Kidney epithelial cell (primary cell): ENCODE measurements at regions not wholly inside any gene's neighbourhood (a gene's known extent, or its start where the extent isn't known, plus 50 kb on each side); places are given as distances from the start of the nearest gene placed in this dataset.
A peak's percentile ranks its signal among the peaks of the same experiment; 100 is the strongest.

ENCODE experiments used
- DNase-seq: peaks from one replicate; pipeline ENCODE4 v3.0.0-alpha.2; 2010; ENCODE audit warnings: low read depth
- H3K27me3 ChIP-seq: 2 replicates; pipeline ENCODE4 v1.6.0; 2011; ENCODE audit warnings: low read length; ENCODE audit not compliant: control insufficient read depth, insufficient read depth
- H3K36me3 ChIP-seq: 2 replicates; pipeline ENCODE4 v1.5.1; 2011; ENCODE audit warnings: low read length; ENCODE audit not compliant: control insufficient read depth, insufficient read depth
- H3K4me3 ChIP-seq: 2 replicates; pipeline ENCODE4 v1.5.1; 2011; ENCODE audit warnings: low read depth, mild to moderate bottlenecking, control low read depth, low read length
- TF ChIP-seq, protein P1 (sequence below): IDR thresholded peaks from 2 replicates; pipeline ENCODE4 v1.5.1; 2011; ENCODE audit warnings: mild to moderate bottlenecking, moderate library complexity, low read length, control low read depth, inconsistent platforms; ENCODE audit not compliant: insufficient read depth, poor library complexity, severe bottlenecking

DNA sequence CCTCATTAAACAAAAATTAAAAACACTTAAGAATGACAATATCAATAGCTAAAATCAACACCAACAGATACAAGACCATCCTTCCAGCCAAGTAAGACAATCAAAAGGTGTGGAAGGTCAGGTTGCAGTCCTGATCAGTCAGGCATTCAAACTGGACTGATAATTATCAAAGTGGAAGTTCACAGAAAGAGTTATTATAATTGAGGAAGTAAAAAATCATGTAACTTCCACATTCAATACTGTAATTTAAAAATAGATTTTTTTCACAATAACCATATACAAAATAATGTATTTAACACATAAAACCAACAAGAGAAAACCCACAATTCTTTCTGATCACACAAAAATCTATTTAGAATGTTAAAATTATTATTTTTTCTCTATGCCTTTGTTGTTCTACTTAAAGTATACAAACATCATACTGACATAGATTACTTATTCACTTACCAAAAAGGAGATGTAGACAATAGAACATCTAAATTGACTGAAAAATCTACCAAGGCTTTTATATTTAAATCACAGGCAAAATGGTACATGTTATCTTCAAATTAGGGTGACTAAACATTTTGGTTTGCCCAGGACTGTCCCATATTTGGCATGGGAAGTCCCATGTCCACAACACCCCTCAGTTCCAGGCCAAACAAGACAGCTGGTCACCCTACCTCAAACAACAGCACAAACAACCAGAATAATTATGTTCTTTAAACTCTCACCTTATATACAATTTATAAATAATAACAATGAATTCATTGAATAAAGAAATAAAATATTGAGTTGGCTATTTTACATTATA, 142.5 kb upstream of the SLC24A2 start:
- TF ChIP-seq, protein P1, sequence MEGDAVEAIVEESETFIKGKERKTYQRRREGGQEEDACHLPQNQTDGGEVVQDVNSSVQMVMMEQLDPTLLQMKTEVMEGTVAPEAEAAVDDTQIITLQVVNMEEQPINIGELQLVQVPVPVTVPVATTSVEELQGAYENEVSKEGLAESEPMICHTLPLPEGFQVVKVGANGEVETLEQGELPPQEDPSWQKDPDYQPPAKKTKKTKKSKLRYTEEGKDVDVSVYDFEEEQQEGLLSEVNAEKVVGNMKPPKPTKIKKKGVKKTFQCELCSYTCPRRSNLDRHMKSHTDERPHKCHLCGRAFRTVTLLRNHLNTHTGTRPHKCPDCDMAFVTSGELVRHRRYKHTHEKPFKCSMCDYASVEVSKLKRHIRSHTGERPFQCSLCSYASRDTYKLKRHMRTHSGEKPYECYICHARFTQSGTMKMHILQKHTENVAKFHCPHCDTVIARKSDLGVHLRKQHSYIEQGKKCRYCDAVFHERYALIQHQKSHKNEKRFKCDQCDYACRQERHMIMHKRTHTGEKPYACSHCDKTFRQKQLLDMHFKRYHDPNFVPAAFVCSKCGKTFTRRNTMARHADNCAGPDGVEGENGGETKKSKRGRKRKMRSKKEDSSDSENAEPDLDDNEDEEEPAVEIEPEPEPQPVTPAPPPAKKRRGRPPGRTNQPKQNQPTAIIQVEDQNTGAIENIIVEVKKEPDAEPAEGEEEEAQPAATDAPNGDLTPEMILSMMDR: no peak
- no peak overlapping the region for H3K4me3 ChIP-seq
- H3K27me3 ChIP-seq: peaks cover 2% of the 10 kb centered on the region
- no peak for DNase-seq
- H3K36me3 ChIP-seq: no peaks in the 10 kb centered on the region

DNA sequence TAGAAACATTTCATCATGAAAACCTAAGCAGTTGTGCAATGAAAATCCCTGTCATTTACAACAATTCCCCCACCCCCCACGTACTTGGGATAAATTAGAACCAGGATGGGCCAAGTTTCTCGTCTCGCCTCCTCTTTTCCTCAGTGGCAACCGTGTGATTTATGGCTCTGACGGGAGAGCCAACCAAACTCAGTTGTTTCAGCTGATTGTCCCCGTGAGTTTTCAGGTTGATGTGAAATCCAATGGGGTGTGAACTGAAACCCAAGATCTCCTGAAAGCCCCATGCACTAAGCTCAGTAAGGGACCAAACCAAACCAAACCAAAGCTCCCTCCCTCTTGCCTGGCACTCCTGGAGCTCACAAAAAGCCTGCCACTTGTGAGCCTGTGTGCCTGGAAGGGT, 138.7 kb upstream of the SLC24A2 start:
- TF ChIP-seq, protein P1: no peak
- Histone ChIP-seq H3K36me3 (no peaks in the 10 kb centered on the region), H3K27me3 (peaks cover 5% of the 10 kb centered on the region), H3K4me3 (no peak overlapping the region)
- DNase-seq: no peak

DNA sequence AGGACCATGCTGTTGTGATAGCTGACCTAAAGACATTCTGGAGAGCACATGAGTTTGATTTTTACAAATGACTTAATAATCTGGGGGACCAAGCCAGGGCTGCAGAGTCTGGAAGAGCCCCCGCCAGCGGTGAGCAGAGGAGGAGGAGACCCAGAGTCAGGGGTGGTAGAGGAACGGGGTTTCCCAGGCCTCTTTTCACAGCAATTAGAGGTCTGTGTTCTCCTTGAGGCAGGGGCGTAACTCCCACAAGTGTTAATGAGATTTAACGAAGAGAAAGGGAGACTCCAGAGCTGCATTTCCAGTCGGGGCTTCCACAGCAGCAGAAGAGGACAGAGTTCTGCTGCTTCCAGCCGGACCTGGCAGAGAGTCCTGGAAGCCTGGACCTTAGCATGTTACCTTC, 137.9 kb upstream of the SLC24A2 start:
- peaks cover 5% of the 10 kb centered on the region for H3K27me3 ChIP-seq
- TF ChIP-seq, protein P1: no peak
- H3K36me3 ChIP-seq: no peaks in the 10 kb centered on the region
- H3K4me3 ChIP-seq: no peak overlapping the region
- DNase-seq: no peak

DNA sequence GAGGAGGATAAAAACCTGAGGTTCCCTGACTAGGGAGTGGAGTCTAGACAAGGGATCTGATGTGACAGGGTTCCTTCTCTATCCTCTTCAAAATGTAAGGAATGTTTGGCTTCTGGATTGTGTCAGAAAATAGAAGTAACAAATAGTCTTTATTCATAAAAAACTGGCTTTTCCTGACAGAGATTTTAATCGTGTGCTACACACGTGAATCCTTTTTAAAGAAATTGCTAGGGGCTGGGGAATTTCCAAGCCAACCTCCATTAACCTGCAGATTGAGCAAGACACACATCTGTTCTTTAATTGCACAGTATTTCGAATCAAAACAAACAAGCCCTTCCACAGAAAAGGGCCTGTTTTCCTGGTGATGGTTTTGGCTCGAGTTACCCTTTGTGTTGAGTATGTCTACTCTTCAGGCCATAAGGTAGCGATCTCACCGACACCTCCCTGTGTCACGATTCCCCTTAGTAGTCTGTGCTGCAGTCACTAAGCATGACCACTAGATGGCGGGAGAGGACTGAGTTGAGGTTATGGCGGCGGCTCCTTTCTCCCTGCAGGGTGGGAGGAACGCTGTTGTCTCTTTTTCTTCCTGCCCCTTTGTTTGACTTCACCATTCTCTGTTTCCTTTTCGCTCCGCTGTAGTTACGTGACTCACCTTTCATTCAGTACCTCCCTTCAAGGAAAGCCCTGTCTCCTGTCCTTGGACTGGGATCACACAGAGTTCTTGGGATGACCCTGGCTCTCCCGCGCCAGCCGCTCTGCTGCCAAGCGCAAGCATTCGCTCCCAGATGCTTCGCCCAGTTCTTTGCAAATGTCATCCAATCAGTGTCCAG, 137.1 kb upstream of the SLC24A2 start:
- TF ChIP-seq, protein P1: peak; percentile 94
- Histone ChIP-seq H3K36me3 (no peaks in the 10 kb centered on the region), H3K27me3 (peaks cover 5% of the 10 kb centered on the region), H3K4me3 (peak overlapping the region; percentile 28)
- peak; percentile 41 for DNase-seq

DNA sequence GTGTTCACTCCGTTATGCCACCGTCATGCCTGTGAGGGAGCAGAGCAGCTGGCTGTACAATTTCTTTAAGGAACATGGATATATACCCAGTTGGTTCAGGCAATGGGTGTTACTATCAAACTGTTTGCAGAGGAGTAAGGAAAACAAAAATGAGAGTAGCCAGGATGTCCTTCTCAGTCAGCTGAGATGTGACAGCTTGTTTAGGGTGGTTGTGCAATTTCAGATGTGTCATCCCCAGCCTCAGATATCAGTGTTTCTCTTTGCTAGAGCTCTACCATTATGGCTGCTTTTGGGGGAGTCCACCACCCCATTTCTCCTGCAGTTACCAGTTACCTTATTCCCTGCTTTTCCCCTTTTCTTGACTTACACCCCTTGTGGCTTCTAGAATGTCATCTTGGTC, 135.2 kb upstream of the SLC24A2 start:
- DNase-seq: no peak

More for the DNA sequence above, 135.2 kb upstream of the SLC24A2 start:
- Histone ChIP-seq H3K4me3 (no peak overlapping the region), H3K36me3 (no peaks in the 10 kb centered on the region), H3K27me3 (peaks cover 5% of the 10 kb centered on the region)
- TF ChIP-seq, protein P1: no peak
